ENCODE measurements at regions not wholly inside any gene's neighbourhood (a gene's known extent, or its start where the extent isn't known, plus 50 kb on each side); places are given as distances from the start of the nearest gene placed in this dataset.
"Not testable (repeated sequence)": the region's sequence is repeated elsewhere in the genome, so short reads cannot be mapped to it uniquely, and the experiment has no call there.

DNA sequence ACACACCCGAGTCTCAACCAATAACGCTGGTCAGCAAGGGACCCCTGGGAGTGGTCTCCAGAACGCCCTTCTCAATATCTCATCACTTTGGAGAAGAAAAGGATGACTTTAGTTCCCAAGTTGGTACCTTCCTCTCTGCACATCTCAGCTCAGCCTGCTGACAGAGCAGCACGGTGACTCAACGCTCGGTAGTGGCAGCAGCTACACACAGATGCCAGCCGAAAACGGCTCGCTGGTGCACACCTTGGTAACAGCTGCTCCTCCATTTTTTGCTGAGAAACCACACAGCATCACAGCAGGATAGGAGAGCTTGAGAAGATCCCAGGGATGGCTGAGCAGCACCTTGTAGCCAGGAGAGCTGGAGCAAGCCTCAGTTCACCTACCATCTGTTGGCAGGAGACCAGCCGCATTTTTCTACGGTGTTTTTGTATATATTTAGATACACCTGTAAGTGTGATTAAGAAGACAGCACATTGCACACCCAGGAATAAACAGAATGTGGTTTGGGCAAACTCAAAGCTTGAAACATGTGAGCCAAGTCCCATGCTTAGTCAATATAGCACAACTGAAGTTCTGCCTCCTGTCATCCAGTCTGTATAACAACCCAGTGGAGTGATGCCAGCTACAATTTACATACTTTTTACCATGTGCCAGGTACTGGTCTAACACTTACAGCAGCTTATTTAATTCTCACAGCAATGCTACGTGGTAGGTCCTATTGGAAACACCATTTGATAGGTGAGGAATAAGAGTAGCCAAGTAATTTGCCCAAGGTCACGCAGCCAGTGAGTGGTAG, 83.8 kb upstream of the ERCC4 start:
- no peak for DNase-seq

GRCh38 chr16:13838401-13839190, 81.4 kb upstream of the ERCC4 start:
- DNase-seq: no peak

- peak in 1 of 3 donors; percentile 1 for DNase-seq
These were observed 80.4 kb upstream of the ERCC4 start for GRCh38 chr16:13839577-13839976.

DNA sequence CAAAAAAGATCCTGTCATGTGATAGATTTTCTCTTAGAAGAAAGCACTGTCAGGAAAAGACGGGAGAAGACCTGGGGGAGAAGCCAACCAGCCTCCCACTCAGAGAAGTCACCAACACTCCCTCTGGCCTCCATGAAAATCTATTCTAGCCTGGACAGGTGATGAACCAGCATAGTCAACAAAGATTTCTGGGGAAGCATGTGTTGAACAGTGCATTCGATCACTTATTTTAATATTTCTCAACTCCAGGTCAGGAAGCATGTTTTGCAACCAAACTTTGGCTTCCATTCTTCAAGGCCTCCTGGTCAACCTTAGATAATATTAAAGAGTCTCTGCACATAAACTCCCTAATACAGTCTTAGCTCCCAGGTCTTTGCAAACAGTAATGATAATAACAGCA, 74.7 kb upstream of the ERCC4 start:
- no peak for DNase-seq

- DNase-seq: no peak
These were observed 71.2 kb upstream of the ERCC4 start for GRCh38 chr16:13848795-13849194.

DNA sequence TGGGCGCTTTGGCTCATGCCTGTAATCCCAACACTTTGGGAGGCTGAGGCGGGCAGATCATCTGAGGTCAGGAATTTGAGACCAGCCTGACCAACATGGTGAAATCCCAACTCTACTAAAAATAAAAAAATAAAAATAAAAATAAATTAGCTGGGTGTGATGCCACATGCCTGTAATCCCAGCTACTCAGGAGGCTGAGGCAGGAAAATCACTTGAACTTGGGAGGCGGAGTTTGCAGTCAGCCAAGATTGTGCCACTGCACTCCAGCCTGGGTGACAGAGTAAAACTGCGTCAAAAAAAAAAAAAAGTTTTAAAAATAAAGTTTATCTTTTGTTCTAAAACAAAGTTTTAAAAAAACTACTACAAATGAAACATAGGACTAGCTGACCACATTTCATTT, 69.8 kb upstream of the ERCC4 start:
- DNase-seq: not testable (repeated sequence)

- no peak for DNase-seq
These were observed 67.1 kb upstream of the ERCC4 start for GRCh38 chr16:13852827-13853226.

DNA sequence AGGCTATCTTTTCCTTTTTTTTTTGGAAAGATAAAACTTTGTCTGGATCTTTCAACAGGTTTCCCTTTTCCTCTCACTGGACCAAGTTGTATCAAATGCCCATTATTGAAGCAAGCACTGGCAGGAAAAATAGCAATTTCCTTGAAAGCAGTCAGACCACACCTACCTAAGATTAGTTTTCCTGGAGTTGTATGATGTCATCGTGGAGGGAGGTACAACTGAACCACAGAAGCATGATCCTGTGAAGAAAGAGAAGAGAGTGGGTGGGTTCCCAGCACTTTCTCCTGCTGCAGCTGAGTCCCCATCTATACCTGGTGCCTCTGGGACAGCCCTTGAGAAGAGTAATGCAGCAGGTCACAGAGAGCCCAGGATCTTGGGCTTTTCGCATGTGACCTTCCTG, 63.6 kb upstream of the ERCC4 start:
- DNase-seq: peak in 1 of 3 donors; percentile 8

- no peak for DNase-seq
These were observed 63.0 kb upstream of the ERCC4 start for GRCh38 chr16:13856811-13857511.

GRCh38 chr16:13858873-13859580, 60.9 kb upstream of the ERCC4 start:
- DNase-seq: no peak

DNA sequence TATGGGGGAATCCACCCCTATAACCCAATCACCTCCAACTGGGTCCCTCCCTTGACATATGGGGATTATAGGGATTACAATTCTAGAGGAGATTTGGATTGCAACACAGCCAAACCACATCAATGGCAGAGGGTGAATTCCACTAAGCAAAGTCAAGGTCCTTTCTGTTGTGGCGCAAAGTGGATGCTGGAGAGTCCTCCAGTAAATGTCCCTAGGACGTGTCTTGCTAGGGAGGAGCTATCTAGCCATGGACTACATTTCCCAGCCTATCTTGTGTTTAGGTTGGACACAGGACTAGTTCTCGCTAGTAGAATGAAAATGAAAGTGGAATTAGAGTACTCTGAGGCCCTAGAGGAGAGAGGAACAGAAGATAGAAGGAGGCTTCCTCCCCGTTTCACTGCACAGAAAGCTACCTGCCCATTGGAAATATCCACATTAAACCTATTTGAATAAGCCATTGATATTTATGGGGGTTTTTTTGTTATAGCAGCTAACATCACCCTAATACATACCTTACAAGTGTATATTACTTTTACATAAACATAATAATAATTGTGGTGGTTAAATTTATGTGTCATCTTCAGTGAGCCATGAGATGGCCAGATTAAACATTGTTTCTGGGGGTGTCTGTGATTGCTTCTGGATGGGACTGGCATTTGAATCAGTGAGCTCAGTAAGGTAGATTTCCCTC, 56.7 kb upstream of the ERCC4 start:
- DNase-seq: peak in 1 of 3 donors; percentile 10

- DNase-seq: peak in 2 of 3 donors; percentile 1 to 6
These were observed 55.3 kb upstream of the ERCC4 start for GRCh38 chr16:13864689-13865088.

- peak; percentile 24 to 61 (median 36) for DNase-seq
These were observed 53.9 kb upstream of the ERCC4 start for GRCh38 chr16:13866073-13866472.
